ENCODE measurements at regions not wholly inside any gene's neighbourhood (a gene's known extent, or its start where the extent isn't known, plus 50 kb on each side); places are given as distances from the start of the nearest gene placed in this dataset.

DNA sequence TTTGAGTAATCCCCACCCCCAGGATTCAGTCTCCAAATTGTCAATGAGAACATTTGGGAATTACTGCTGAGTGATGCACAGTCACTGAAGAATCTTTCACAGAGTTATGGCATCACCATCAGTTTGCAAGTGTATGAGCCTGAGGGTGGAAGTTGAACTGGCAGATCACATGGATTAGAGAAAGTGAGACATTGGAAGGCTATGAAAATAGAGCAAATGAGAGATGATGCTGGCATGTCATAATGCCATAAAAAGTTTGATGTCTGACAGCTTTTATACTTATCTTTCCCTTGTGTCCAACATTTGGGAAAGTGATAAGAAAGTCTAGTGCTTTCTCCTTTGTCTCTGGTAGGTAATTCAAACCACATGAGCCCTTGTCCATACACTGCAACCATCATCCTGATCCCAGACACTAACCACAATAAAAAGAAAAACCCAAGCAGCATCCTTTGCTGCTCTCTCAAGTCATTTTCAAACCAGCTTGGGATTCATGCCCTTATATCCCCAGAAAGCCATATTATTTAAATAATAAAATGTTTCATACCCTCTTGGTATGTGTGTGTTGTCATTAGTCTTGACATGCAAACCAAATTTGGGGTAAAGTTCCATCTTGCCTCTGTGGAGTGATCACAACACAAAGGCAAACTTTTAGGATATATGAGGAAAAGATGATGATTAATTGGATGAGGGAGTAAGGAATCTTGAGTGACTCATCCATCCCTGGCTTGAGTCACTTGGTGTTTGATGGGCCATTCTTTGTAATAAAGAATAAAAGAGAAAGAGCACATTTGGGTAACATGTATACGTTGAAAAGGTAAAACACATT, 438.9 kb downstream of the GRXCR1 start:
- no peak for TF ChIP-seq POLR2A (IDR thresholded peaks at IDR 0.05)
- TF ChIP-seq, protein P1, sequence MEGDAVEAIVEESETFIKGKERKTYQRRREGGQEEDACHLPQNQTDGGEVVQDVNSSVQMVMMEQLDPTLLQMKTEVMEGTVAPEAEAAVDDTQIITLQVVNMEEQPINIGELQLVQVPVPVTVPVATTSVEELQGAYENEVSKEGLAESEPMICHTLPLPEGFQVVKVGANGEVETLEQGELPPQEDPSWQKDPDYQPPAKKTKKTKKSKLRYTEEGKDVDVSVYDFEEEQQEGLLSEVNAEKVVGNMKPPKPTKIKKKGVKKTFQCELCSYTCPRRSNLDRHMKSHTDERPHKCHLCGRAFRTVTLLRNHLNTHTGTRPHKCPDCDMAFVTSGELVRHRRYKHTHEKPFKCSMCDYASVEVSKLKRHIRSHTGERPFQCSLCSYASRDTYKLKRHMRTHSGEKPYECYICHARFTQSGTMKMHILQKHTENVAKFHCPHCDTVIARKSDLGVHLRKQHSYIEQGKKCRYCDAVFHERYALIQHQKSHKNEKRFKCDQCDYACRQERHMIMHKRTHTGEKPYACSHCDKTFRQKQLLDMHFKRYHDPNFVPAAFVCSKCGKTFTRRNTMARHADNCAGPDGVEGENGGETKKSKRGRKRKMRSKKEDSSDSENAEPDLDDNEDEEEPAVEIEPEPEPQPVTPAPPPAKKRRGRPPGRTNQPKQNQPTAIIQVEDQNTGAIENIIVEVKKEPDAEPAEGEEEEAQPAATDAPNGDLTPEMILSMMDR (IDR thresholded peaks at IDR 0.05 in 8 of 11, conservative IDR thresholded peaks at IDR 0.05 in 3 of 11) = no peak
